H1 (cell line): ENCODE measurements at regions not wholly inside any gene's neighbourhood (a gene's known extent, or its start where the extent isn't known, plus 50 kb on each side); places are given as distances from the start of the nearest gene placed in this dataset.

ENCODE experiments used
- BRCA1 ChIP-seq: IDR thresholded peaks from 2 replicates; pipeline ENCODE4 v1.6.1; 2012; ENCODE audit warnings: low read depth, low read length, improper control_type of control experiment
- FOSL1 ChIP-seq: IDR thresholded peaks from 2 replicates; pipeline ENCODE4 v1.6.1; 2011; ENCODE audit warnings: mild to moderate bottlenecking, low read depth, low read length, moderate library complexity; ENCODE audit not compliant: insufficient read depth
- POLR2A ChIP-seq, 2 experiments: IDR thresholded peaks; 1 replicate in 1 of 2; 2 replicates in 1 of 2; pipeline ENCODE4 v1.6.1; 2011; ENCODE audit warnings: low read depth in 2 of 2, low read length in 2 of 2, mild to moderate bottlenecking in 2 of 2; ENCODE audit errors: control extremely low read depth in 1 of 2
- RNF2 ChIP-seq: fragments of 200-900, 300-1000 bp; sonication (generic); IDR thresholded peaks from 2 replicates; pipeline ENCODE4 v1.7.1; 2016; ENCODE audit warnings: borderline replicate concordance, low read depth, mild to moderate bottlenecking, antibody characterized with exemption, low read length; ENCODE audit not compliant: poor library complexity, severe bottlenecking; ENCODE audit errors: missing control alignments
- TAF1 ChIP-seq: IDR thresholded peaks from 2 replicates; pipeline ENCODE4 v1.6.1; 2011; ENCODE audit warnings: mild to moderate bottlenecking, low read depth, low read length
- TF ChIP-seq, protein P1 (sequence below), 3 experiments: IDR thresholded peaks; 1 replicate in 2 of 3; 2 replicates in 1 of 3; pipeline versions ENCODE4 v1.5.1 to v1.6.1; 2011; ENCODE audit warnings: low read length in 3 of 3, mild to moderate bottlenecking in 3 of 3, inconsistent platforms in 2 of 3, low read depth in 1 of 3, moderate library complexity in 1 of 3; ENCODE audit not compliant: insufficient read depth in 1 of 3; ENCODE audit errors: control extremely low read depth in 1 of 3

DNA sequence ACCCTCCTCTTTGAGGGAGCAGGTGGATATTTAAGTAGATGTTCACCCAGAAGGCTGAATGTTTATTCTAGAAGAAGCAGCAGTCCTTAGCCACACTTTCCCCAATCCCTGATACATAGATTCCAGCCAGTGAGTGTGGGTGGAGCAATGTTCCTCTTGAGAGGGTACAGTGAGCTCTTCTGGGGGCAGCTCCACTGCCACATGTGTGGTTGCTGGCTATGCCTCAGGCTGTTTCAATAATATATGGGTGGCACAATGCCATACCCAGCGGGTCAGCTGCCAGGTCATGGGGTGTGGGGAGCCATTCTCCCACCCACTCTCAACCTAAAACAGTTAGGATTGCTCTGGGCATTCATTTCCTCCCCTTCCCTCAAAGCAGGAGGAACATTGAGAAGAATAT is 61.6 kb upstream of the DAB2 start:
- TF ChIP-seq FOSL1: no peak
- TF ChIP-seq TAF1: no peak
- TF ChIP-seq RNF2: no peak
- TF ChIP-seq, protein P1, sequence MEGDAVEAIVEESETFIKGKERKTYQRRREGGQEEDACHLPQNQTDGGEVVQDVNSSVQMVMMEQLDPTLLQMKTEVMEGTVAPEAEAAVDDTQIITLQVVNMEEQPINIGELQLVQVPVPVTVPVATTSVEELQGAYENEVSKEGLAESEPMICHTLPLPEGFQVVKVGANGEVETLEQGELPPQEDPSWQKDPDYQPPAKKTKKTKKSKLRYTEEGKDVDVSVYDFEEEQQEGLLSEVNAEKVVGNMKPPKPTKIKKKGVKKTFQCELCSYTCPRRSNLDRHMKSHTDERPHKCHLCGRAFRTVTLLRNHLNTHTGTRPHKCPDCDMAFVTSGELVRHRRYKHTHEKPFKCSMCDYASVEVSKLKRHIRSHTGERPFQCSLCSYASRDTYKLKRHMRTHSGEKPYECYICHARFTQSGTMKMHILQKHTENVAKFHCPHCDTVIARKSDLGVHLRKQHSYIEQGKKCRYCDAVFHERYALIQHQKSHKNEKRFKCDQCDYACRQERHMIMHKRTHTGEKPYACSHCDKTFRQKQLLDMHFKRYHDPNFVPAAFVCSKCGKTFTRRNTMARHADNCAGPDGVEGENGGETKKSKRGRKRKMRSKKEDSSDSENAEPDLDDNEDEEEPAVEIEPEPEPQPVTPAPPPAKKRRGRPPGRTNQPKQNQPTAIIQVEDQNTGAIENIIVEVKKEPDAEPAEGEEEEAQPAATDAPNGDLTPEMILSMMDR (IDR thresholded peaks at IDR 0.05; ENCODE audit: control extremely low read depth in 1 of 3, insufficient read depth in 1 of 3, low read depth in 1 of 3, low read length in 3 of 3): no peak
- no peak for TF ChIP-seq BRCA1
- no peak for TF ChIP-seq POLR2A (IDR thresholded peaks at IDR 0.05; ENCODE audit: control extremely low read depth in 1 of 2, low read depth in 2 of 2, low read length in 2 of 2)
